Chondrocyte (in vitro differentiated cells): ENCODE measurements at regions not wholly inside any gene's neighbourhood (a gene's known extent, or its start where the extent isn't known, plus 50 kb on each side); places are given as distances from the start of the nearest gene placed in this dataset.

Experiments used
- DNase-seq: peaks from one replicate; pipeline ENCODE4 v3.0.0; 2021; ENCODE audit warnings: mixed read lengths, low spot score
- H3K27ac Mint-ChIP-seq: one replicate; pipeline ENCODE4 v1.8.0; 2021; ENCODE audit warnings: mild to moderate bottlenecking, moderate library complexity, mixed read lengths; ENCODE audit not compliant: unreplicated experiment
- H3K27me3 Mint-ChIP-seq: 2 replicates; pipeline ENCODE4 v1.8.0; 2021; ENCODE audit warnings: low read depth, mixed read lengths
- H3K36me3 Mint-ChIP-seq: 2 replicates; pipeline ENCODE4 v1.8.0; 2021; ENCODE audit warnings: low read depth, mixed read lengths
- H3K4me1 Mint-ChIP-seq: 2 replicates; pipeline ENCODE4 v1.8.0; 2021; ENCODE audit warnings: low read depth, mild to moderate bottlenecking, mixed read lengths
- H3K4me3 Mint-ChIP-seq: one replicate; pipeline ENCODE4 v1.8.0; 2021; ENCODE audit warnings: mild to moderate bottlenecking, moderate library complexity, mixed read lengths; ENCODE audit not compliant: unreplicated experiment
- H3K9me3 Mint-ChIP-seq: 2 replicates; pipeline ENCODE4 v1.8.0; 2021; ENCODE audit warnings: low read depth, mixed read lengths
- TF ChIP-seq, protein P1 (sequence below): fragments of 200-600 bp; sonication (generic); IDR thresholded peaks from 2 replicates; pipeline ENCODE4 v1.5.0; 2021; ENCODE audit warnings: antibody characterized with exemption, mild to moderate bottlenecking, moderate library complexity

GRCh38 chr5:179411161-179411841 lies 66.0 kb upstream of the ADAMTS2 start:
- Mint-ChIP-seq H3K36me3 (no peaks in the 10 kb centered on the region), H3K27ac (no peak overlapping the region), H3K4me1 (peaks cover 6% of the 10 kb centered on the region), H3K4me3 (no peak overlapping the region), H3K27me3 (no peaks in the 10 kb centered on the region), H3K9me3 (no peaks in the 10 kb centered on the region)
- TF ChIP-seq, protein P1, sequence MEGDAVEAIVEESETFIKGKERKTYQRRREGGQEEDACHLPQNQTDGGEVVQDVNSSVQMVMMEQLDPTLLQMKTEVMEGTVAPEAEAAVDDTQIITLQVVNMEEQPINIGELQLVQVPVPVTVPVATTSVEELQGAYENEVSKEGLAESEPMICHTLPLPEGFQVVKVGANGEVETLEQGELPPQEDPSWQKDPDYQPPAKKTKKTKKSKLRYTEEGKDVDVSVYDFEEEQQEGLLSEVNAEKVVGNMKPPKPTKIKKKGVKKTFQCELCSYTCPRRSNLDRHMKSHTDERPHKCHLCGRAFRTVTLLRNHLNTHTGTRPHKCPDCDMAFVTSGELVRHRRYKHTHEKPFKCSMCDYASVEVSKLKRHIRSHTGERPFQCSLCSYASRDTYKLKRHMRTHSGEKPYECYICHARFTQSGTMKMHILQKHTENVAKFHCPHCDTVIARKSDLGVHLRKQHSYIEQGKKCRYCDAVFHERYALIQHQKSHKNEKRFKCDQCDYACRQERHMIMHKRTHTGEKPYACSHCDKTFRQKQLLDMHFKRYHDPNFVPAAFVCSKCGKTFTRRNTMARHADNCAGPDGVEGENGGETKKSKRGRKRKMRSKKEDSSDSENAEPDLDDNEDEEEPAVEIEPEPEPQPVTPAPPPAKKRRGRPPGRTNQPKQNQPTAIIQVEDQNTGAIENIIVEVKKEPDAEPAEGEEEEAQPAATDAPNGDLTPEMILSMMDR, result no peak
- DNase-seq, result peak; percentile 75

DNA sequence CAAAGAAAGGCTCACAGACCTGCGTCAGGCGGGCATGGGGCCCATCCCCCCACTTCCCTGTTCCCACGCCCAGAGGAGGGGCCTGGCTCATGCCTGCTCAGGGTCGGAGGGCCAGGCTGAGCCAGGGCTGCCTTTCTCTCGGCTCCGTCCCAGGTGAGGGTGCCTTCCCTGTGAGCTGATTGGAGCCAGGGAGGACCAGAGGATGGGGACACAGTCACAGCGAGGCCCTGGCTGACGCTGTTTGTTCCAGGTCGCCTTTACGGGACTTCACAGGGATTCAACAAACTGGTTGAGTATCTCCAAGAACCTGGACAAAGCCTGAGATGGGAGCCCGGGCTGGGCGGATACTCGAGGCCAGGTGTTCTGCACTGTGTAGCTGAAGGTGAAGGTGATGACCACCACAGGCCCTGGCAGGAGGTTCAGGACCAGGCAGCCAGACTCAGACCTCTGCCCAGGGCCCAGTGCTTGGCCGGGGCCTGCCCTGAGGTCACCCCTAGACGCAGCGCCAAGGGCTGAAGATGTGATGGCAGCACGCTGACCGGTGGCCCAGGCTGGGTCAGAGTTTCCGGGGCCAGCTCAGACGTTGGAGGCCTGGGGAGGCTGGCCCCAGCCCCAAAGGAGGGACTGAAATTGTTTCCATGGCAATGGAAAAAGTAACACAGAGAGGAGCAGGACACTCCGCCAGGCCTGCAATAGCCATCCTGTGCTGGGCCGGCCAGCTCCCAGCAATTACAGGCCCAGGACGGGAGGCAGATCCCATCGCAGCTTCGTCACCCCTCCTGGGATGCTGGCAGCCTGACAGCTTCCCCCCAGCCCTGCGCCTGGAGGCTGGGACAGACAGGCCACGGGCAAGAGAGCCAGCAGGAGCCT lies 65.3 kb upstream of the ADAMTS2 start:
- Mint-ChIP-seq H3K9me3 (no peaks in the 10 kb centered on the region), H3K27ac (no peak overlapping the region), H3K36me3 (no peaks in the 10 kb centered on the region), H3K4me1 (peaks cover 6% of the 10 kb centered on the region), H3K4me3 (no peak overlapping the region), H3K27me3 (no peaks in the 10 kb centered on the region)
- TF ChIP-seq, protein P1, result no peak
- DNase-seq, result peak; percentile 68

DNA sequence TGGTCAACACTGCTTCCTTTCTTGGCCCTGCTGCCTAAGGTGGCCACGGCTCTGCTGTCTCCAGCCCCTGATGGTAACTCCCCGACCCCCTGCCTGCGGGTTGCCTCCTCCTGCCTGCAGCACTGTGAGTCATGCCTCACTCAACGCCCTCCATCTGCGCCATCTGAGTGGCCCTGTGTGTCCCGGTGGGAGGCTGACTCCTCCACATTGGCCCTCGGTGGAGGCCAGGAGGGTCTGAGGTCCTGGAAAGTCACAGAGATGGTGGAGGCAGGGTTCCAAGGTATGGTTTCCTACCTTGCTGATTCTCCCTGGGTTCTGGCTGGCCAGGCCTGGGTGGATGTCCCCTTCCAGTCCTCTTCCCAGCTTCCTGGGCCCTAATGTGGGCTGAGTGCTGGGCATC lies 64.5 kb upstream of the ADAMTS2 start:
- no peaks in the 10 kb centered on the region for H3K9me3 Mint-ChIP-seq
- TF ChIP-seq, protein P1, result no peak
- no peak overlapping the region for H3K4me3 Mint-ChIP-seq
- no peak overlapping the region for H3K27ac Mint-ChIP-seq
- H3K36me3 Mint-ChIP-seq, result no peaks in the 10 kb centered on the region
- peaks cover 6% of the 10 kb centered on the region for H3K4me1 Mint-ChIP-seq
- DNase-seq, result peak; percentile 83
- no peaks in the 10 kb centered on the region for H3K27me3 Mint-ChIP-seq

DNA sequence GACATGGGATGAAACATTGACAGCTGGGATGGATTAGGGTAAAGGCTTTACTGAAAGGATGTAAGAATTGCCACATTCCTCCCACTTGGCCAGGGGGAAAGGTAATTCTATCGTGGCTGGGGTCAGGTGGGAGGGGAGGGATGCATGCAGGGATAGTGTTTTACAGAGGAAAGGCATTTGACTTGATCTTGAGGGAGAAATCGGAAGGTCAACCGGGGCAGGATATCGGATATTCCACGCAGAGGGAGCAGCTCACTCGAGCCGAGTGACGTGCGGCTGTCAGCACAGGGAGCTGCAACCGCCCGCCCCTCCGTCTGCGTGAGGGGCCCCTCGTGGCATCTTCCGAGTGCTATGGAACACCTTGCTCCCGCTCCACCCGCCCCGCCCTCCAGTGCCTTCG lies 63.4 kb upstream of the ADAMTS2 start:
- TF ChIP-seq, protein P1, result no peak
- DNase-seq, result peak; percentile 48
- Mint-ChIP-seq H3K36me3 (no peaks in the 10 kb centered on the region), H3K27ac (no peak overlapping the region), H3K27me3 (no peaks in the 10 kb centered on the region), H3K4me1 (peaks cover 6% of the 10 kb centered on the region), H3K4me3 (no peak overlapping the region), H3K9me3 (no peaks in the 10 kb centered on the region)
